Posterior vena cava (tissue), 2 donors: ENCODE measurements at regions not wholly inside any gene's neighbourhood (a gene's known extent, or its start where the extent isn't known, plus 50 kb on each side); places are given as distances from the start of the nearest gene placed in this dataset.

Experiments
- DNase-seq: peaks from one replicate; pipeline ENCODE4 v3.0.0-alpha.2; 2020; ENCODE audit warnings: low spot score
- intact Hi-C, 2 donors: fragments of 100-400 bp; cut with DNase I; formaldehyde crosslinking; loops; one replicate each; pipeline versions ENCODE4 v1.14.1 to v1.14.2; 2022 to 2023
- donor health status: DM: yes; HTN: yes; CAD: no.
- donor health status: DM: yes; HTN: yes; CAD: no.

- intact Hi-C loops: no loop called here
- DNase-seq: no peak
Observed at GRCh38 chr10:124165827-124166226, 72.4 kb upstream of the CHST15 start.

- DNase-seq: peak; percentile 63
- intact Hi-C loops: no loop called here
Observed at GRCh38 chr10:124165311-124165710, 71.9 kb upstream of the CHST15 start.

DNA sequence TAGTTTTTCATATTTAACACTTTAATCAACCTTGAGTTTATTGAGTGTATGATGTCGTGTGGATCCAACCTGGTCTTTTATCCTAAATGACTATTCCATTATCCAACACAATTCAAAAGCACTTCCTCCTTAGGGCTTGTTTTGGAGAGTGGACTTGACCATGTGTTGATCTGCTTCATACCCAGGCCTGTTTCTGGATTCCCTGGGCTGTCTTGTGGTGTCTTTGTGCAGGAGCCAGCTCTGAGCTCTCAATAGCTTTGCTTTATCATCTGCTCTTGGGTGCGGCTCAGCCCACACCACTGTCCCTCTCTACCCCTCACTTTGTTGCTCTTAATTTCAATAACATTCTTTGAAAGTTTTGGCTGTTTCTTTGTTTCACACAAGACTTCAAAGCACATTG, 70.9 kb upstream of the CHST15 start:
- intact Hi-C loops: no loop called here
- DNase-seq: peak; percentile 9

GRCh38 chr10:124162774-124163354, 69.5 kb upstream of the CHST15 start:
- intact Hi-C loops: no loop called here
- peak; percentile 9 for DNase-seq

GRCh38 chr10:124162136-124162535, 68.7 kb upstream of the CHST15 start:
- DNase-seq: peak; percentile 35
- intact Hi-C loops: no loop called here

DNA sequence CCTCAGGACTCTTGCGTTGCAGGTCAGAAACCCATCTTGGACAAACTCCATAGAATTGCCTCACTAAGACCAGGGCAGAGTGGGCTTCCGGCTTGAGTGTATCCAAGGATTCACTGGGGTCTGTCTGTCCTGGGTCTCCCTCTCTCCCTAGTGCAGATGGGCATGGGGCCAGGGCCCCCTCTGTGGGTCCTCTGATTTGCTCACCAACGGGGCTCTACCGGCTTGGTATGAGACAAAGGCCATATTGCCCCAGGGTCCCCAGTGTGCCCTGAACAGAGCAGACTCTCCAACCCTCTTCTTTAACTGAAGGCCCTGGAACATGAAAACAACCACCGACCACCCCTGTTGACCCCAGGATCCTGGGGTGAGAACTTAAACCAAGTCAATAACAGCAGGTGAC, 68.2 kb upstream of the CHST15 start:
- DNase-seq: peak; percentile 37
- intact Hi-C loops: no loop called here

DNA sequence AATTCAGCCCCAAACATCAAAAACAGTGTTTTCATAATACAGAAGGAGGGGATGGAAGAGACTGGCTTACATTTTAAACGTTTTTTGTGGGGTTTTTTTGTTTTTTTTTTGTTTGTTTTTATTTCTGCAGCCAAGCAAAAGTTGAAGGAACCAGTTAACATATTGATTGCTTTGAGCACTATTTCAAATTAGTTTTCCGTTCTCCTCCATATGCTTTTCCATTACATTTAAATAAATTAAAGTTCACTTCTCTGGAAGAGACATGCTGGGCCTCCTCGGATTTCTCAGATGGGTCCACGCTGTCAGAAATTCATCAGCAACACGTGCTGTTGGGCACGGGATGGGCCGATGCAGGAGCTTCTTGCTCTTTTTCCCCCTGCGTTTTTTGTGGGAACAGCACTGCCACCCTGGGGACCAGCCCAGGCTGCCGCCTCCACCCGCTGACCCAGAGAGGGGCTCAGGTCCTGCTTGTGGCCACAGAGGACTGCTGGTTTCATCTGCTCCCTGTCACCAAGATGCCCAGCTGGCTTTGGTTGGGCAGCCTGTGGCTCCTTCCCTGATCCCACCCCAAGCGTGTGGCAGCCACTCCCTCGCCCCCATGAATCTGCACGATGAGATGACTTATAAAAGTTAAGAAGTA, 67.7 kb upstream of the CHST15 start:
- intact Hi-C loops: no loop called here
- DNase-seq: peak; percentile 67

- intact Hi-C loops: no loop called here
- peak; percentile 57 for DNase-seq
Observed at GRCh38 chr10:124160176-124160575, 66.8 kb upstream of the CHST15 start.

GRCh38 chr10:124159153-124159552, 65.8 kb upstream of the CHST15 start:
- intact Hi-C loops: no loop called here
- peak; percentile 15 for DNase-seq

- intact Hi-C loops: no loop called here
- peak; percentile 55 for DNase-seq
Observed at GRCh38 chr10:124158592-124158991, 65.2 kb upstream of the CHST15 start.

GRCh38 chr10:124157271-124157681, 63.9 kb upstream of the CHST15 start:
- DNase-seq: peak; percentile 51
- intact Hi-C loops: no loop called here

DNA sequence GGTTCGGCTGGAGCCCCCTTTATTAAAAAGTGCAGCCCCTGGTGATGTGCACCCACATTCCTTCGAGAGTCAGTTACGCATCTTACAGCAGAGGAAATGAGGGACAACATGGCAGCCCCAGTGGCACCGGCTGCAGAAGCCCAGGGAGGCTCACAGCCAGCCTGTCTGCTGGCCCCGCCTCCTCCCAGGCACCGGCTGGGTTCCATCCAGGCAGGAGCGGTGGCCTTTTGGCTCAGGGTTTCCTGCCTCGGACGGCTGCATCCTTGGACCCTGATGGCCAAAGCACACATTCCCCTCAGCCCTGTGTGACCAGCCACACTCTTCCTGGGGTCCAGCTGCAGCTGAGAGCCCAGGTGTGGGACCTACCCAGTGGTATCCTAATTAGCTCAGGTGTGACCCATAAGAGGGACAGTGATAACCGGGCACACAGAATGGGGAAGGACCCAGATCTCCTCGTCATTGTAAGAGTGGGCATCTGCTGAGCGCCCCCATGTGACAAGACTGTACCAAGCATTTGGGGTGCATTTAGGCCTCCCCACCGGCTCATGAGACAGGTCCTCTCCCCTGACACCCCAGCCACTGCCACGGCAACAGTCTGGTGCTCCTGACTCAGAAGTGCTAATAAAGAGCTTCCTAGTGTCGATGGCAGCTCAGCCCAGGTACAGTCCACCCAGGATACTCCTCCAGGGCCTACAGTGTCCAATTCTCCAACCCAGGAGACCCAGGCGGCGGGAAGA, 63.3 kb upstream of the CHST15 start:
- DNase-seq: peak; percentile 62
- intact Hi-C loops: no loop called here

DNA sequence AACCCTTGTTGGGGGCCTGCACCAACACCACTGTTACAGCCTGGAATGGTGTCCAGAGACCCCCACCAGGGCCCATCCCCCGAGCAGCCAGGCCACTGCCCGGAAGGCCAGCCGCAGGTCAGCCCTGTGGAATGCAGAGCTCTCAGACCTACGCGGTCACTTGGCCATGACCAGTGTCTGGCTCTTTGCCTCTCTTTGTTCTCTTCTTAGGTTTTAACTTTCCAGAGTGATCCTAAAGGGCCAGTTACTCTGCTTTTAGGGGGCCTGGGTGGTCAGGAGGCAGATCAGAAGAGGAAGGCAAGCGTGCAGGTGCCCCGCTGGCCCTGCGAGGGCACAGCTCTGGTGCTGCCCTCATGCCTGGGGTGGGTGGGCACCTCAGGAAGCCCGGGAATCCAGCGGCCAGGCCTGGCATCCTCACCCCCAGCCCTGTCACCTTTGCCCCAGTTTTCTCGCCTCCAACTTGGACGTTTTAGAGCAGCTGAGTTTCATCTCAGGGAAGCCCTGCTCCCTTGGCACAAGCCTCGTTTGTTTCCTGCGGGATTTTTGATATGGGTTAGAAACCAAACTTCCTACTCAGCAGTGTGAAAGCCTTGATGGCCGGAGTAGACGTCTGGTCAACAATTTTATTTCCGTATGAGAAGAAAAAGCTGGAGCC, 62.5 kb upstream of the CHST15 start:
- peak; percentile 67 for DNase-seq
- intact Hi-C loops: no loop called here

- intact Hi-C loops: no loop called here
- peak; percentile 83 for DNase-seq
Observed at GRCh38 chr10:124153023-124153826, 59.8 kb upstream of the CHST15 start.

GRCh38 chr10:124152139-124153022, 59.0 kb upstream of the CHST15 start:
- intact Hi-C loops: no loop called here
- peak; percentile 87 for DNase-seq

DNA sequence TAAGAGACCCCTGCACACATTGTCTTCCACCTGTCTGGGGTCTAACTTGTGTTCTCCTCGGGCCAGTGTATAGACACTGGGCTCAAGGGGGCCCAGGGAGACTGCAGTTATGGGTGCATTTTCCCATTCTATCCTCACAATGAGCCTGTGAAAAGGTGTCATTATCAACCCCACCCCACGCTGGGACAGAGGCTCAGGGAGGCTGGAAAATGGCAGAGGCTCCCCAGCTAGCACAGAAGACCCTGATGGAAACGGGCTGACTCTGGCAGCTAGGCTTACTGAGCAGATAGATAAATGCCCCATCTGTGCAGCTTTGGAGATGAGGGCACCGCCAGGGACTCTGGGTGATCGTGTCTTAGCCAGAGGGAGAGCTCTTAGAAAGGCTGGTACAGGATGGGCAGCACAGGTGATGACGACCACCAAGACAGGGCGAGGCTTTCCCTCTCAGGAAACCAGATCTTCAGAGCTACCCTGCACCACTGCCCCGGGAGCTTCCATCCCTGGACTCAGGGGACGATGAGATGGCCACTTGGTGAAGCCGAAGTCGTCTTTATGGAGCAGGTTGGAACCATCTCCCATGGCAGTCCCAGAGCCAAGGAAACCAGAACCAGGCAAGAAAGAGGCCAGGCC, 58.2 kb upstream of the CHST15 start:
- DNase-seq: peak; percentile 59
- intact Hi-C loops: no loop called here

- DNase-seq: no peak
- intact Hi-C loops: no loop called here
Observed at GRCh38 chr10:124150807-124151417, 57.5 kb upstream of the CHST15 start.
